ENCODE measurements at regions not wholly inside any gene's neighbourhood (a gene's known extent, or its start where the extent isn't known, plus 50 kb on each side); places are given as distances from the start of the nearest gene placed in this dataset.
A peak's percentile ranks its signal among the peaks of the same experiment; 100 is the strongest.
"Not testable (repeated sequence)": the region's sequence is repeated elsewhere in the genome, so short reads cannot be mapped to it uniquely, and the experiment has no call there.

GRCh38 chr2:200101922-200102321, 146.5 kb downstream of the MAIP1 start:
- DNase-seq (ENCODE audit: low read depth in 2 of 2): no peak

- no peak for DNase-seq (ENCODE audit: low read depth in 2 of 2)
These were observed 147.6 kb downstream of the MAIP1 start for GRCh38 chr2:200102971-200103370.

- no peak for DNase-seq (ENCODE audit: low read depth in 2 of 2)
These were observed 148.6 kb downstream of the MAIP1 start for GRCh38 chr2:200104015-200104414.

- DNase-seq (ENCODE audit: low read depth in 2 of 2): no peak
These were observed 152.3 kb downstream of the MAIP1 start for GRCh38 chr2:200107514-200108217.

GRCh38 chr2:200109421-200109820, 154.0 kb downstream of the MAIP1 start:
- no peak for DNase-seq (ENCODE audit: low read depth in 2 of 2)

GRCh38 chr2:200110381-200110780, 155.0 kb downstream of the MAIP1 start:
- DNase-seq (ENCODE audit: low read depth in 2 of 2): no peak

GRCh38 chr2:200113016-200113799, 157.8 kb downstream of the MAIP1 start:
- not testable (repeated sequence) for DNase-seq (ENCODE audit: low read depth in 2 of 2)

GRCh38 chr2:200119236-200119635, 163.9 kb downstream of the MAIP1 start:
- no peak for DNase-seq (ENCODE audit: low read depth in 2 of 2)

GRCh38 chr2:200121931-200122330, 166.5 kb downstream of the MAIP1 start:
- no peak for DNase-seq (ENCODE audit: low read depth in 2 of 2)

- no peak for DNase-seq (ENCODE audit: low read depth in 2 of 2)
These were observed 167.3 kb downstream of the MAIP1 start for GRCh38 chr2:200122683-200123082.

GRCh38 chr2:200124665-200125368, 169.4 kb downstream of the MAIP1 start:
- DNase-seq (ENCODE audit: low read depth in 2 of 2): not testable (repeated sequence)

GRCh38 chr2:200125444-200126284, 170.3 kb downstream of the MAIP1 start:
- DNase-seq (ENCODE audit: low read depth in 2 of 2): no peak

GRCh38 chr2:200126285-200126670, 170.9 kb downstream of the MAIP1 start:
- DNase-seq (ENCODE audit: low read depth in 2 of 2): not testable (repeated sequence)

- not testable (repeated sequence) for DNase-seq (ENCODE audit: low read depth in 2 of 2)
These were observed 171.3 kb downstream of the MAIP1 start for GRCh38 chr2:200126680-200127079.

GRCh38 chr2:200127848-200128247, 172.5 kb downstream of the MAIP1 start:
- DNase-seq (ENCODE audit: low read depth in 2 of 2): peak; percentile 52 to 55

- no peak for DNase-seq (ENCODE audit: low read depth in 2 of 2)
These were observed 172.9 kb downstream of the MAIP1 start for GRCh38 chr2:200128296-200128695.

- DNase-seq (ENCODE audit: low read depth in 2 of 2): no peak
These were observed 174.5 kb downstream of the MAIP1 start for GRCh38 chr2:200129721-200130462.

GRCh38 chr2:200130762-200131166, 175.4 kb downstream of the MAIP1 start:
- DNase-seq (ENCODE audit: low read depth in 2 of 2): no peak

- DNase-seq (ENCODE audit: low read depth in 2 of 2): no peak
These were observed 175.2 kb upstream of the SPATS2L start for GRCh38 chr2:200131307-200131706.

GRCh38 chr2:200135082-200135481, 171.4 kb upstream of the SPATS2L start:
- DNase-seq (ENCODE audit: low read depth in 2 of 2): no peak

- no peak for DNase-seq (ENCODE audit: low read depth in 2 of 2)
These were observed 169.8 kb upstream of the SPATS2L start for GRCh38 chr2:200136655-200137054.

Data from fibroblast of skin of left biceps (primary cell).